GM18951 (cell line): ENCODE measurements at regions not wholly inside any gene's neighbourhood (a gene's known extent, or its start where the extent isn't known, plus 50 kb on each side); places are given as distances from the start of the nearest gene placed in this dataset.

ENCODE experiments used
- POLR2A ChIP-seq: IDR thresholded peaks from 4 replicates; pipeline ENCODE4 v1.6.1; 2011; ENCODE audit warnings: mild to moderate bottlenecking; ENCODE audit not compliant: insufficient read length, insufficient read depth; ENCODE audit errors: extremely low read depth
- in situ Hi-C: fragments of 300-500 bp; cut with MboI; formaldehyde crosslinking; loops from one replicate; pipeline ENCODE4 v1.12.0; 2022; ENCODE audit warnings: low sequenced_read_pairs, mixed read lengths, inconsistent platforms; ENCODE audit not compliant: unreplicated experiment

DNA sequence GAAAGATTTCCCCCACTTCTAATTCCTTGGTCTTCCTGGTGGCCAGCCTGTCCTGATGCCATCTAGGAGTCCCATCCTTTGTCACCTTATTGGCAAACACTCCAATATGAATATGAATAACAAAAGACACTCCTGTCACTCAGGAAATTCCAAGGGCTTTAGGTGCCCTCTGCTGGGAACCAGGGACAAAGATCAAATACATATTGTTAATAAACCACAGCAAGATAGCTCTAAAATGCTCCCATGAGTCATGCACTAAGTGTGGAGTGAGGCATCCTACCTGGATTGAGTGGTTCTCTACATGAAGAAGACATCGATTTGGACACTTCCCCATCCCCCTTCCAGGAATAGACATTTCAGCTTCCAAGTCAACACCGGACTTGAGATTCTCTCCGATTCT, 823.6 kb downstream of the TBC1D22A start:
- no peak for TF ChIP-seq POLR2A
- in situ Hi-C loops = no loop called here

DNA sequence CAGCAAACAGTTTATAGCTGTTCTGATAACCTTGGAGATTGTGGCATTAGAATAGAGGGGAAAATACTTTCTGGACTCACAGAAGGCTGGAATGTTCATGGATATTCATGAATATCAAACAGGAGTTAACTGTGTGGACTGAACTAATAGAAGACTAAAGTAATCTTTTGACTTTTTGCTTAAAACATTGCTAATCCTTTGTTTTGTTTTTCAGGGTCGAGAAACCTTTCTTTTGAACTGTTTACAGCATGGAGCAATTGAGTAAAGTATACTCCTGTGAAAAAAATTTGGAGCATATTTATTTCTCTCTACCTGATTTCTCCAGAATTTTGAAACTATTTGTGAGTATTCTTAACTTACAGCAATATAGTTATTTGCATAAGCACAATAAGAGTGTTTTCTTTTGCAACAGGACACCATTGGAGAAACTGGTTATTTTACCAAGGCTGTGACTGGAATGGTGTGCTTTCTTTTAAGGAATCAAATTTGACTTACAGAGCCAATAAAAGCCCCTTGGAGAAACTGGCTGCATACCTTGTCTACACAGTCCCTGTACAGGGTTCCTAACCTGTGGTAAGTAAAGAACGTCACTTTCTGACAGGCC, 821.6 kb downstream of the TBC1D22A start:
- TF ChIP-seq POLR2A = no peak

DNA sequence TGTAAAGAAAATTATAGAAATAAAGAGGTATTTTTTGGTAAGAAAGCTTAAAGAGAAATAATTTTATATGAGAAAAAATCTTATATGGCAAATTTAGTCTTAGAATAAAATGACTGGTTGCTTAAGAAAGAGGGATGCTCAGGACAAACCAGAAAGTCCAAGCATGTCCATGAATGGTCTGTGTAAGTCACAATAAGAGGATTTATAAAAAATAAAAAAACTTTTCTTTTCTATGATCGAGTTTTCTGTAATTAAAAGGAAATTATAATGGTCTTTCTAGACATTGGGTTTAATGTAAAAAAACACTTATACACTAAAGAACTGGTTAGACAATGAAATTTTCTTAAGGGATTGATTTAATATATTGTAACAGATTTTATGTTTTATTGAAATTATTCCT, 819.6 kb downstream of the TBC1D22A start:
- in situ Hi-C loops = no loop called here
- TF ChIP-seq POLR2A = no peak

More for the DNA sequence above, 821.6 kb downstream of the TBC1D22A start:
- in situ Hi-C loops = no loop called here

DNA sequence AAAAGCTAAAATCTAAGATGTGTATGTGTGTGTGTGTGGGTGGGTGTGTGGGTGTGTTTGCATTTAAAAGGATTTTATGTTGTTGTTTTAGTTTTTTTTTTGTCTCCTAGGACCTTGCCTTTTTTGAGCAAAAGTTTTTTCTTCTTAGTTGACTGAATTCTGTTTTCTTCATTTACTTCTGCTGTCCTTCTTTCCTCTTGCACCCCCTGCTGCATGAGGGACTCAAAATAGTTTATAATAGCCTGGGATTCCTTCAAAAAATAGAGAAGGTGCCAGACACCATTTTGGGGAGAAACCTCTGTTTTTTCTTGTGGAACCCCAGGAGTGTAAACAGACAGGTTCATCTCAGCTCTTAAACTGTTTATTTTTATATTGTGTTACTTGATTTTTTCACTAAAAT, 817.7 kb downstream of the TBC1D22A start:
- in situ Hi-C loops = no loop called here
- TF ChIP-seq POLR2A = no peak

DNA sequence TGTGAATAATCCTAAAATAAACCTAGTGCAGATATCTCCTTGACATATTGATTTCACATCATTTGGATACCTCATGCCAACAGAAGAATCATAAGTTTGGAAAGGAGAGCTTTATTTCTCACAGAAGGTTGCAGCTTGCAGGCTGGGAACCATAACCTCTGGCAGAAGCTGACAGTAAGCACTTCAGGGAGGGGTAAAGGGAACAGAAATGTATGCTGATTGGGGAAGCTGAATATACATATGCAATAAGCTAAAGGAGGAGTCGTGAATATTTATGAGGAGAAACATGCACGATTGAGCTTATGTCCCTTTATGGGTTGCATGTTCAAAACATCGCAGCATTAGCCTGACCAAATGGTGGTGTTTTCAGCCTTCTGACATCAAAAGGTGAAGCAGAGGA, 814.5 kb downstream of the TBC1D22A start:
- in situ Hi-C loops = no loop called here
- no peak for TF ChIP-seq POLR2A

DNA sequence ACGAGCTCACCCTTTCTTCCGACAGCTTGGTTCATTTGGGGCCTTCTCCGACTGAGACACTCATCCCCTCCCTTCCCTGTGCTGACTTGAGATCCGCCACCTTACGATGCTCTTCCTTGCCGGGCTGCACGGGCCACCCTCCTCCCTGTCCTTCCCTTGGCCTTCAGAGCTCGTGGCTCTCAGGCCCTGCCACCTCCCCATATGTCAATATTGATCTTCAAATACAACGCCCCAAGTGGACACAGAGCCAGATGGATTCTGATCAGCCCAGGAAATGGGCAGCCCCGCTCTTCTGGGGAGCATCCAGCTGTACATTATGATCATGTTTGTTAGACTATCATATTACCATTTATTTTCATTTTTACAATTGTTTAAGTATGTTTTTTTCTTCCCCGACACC, 812.8 kb downstream of the TBC1D22A start:
- in situ Hi-C loops = no loop called here
- TF ChIP-seq POLR2A = no peak

DNA sequence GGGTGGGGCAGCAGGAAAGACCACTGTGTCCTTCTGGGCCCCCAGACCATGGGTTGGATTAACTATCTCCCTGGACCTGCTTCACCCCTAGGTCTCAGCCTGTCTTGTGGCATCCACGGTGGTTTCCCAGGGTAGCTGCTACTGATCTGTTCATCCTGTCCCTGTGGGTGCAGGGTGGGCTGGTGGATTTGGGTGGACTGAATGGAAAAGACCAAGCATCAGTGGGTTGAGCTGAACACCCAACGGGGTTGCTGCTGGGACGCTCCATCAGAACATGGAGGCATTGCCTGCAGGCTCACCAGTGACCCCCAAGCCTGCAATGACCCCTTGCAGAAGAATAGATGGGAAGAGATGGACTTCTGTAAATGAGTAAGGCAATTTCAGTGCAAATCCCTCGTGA, 812.1 kb downstream of the TBC1D22A start:
- TF ChIP-seq POLR2A = no peak
- in situ Hi-C loops = no loop called here

DNA sequence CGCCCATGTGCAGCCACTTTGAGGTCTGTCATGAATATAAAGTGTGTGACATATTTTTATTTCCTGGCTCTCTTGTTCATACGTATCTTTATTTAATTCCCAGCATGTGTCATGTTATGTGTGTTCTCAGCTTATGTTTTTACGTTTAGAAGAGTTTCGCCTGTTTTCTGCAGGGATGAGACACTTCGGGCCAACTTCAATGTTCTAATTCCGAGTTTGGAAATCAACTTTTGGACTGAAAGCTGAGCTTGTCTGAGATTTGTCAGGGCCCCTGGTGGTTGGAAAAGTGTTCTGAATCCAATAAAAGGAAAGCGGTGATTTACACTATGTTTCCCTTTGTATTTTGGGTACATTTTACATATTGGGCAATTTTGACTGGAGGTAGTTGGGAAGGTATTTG, 810.7 kb downstream of the TBC1D22A start:
- in situ Hi-C loops = no loop called here

DNA sequence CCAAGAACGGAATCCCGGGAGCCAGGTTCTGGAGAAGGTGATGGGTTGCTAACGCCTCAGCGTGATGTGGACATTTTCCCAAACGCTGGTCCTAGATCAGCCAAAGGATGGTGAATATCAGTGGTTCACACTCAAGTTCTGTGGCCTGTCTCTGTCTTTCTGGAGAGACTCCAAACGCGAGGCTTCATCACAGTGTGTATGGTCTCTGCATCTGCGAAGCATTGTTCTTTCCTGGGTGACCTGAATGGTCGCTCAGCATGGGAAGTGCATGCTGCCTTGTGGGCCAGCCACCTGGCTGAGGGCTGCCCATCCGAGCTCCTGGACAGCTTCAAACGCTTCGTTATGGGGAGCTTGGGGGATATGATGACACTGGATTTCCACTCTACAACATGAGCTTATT, 810.0 kb downstream of the TBC1D22A start:
- TF ChIP-seq POLR2A = no peak
- in situ Hi-C loops = no loop called here

More for the DNA sequence above, 810.7 kb downstream of the TBC1D22A start:
- TF ChIP-seq POLR2A = no peak

DNA sequence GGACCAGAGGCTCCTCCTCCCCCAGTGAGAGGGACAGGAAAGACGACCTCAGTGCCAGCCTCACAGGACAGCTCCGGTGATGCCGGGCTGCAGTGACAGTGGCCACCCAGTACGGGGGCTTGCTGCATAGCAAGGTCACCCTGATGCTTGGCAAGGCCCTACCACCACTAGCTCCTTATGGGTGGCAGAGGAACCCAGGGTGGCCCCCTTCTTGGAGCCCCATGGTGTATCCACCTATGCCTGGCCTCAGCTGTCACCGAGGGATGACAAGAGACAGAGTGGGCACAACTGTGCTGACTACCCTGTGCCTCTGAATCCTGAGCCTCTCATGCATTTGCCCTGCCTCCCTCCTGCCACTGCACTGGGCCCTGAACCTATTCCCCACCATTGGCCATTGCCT, 809.2 kb downstream of the TBC1D22A start:
- TF ChIP-seq POLR2A = no peak
- in situ Hi-C loops = no loop called here

DNA sequence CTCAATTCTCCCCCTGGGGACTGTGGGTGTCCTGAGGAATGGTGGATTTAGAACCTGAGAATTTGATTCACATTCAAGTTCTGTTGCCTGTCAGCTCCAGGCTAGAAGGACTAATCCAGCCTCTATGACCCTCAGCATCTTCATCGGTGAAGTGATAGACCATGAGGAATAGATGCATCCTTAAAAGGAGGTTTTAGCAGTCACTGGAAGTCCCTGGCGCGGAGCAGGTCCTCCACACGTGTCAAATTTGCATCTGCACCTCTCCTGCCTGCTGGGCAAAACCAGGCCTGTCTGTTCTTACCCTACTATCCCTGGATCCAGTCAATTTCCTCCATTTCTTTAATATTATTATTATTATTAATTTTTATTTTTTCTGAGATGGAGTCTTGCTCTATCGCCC, 808.4 kb downstream of the TBC1D22A start:
- in situ Hi-C loops = no loop called here
- TF ChIP-seq POLR2A = no peak

DNA sequence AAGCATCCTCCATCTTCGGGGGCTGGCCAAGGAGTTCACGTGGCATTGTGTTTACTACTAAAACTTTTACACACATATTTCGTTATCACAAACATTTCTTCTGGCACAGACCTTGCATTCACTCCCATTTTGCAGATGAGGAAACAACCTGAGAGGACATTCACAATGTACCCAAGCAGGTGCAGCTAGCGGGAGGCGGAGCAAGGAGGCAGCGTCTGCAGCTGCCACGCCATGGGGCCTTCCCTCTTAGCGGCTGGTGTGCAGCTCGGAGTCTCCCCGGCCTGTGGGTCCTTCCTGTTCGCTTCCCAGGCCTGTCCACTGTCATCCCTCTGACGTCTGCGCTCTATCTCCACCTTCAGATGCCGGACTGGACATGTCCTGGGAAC, 807.8 kb downstream of the TBC1D22A start:
- TF ChIP-seq POLR2A = no peak
- in situ Hi-C loops = no loop called here

DNA sequence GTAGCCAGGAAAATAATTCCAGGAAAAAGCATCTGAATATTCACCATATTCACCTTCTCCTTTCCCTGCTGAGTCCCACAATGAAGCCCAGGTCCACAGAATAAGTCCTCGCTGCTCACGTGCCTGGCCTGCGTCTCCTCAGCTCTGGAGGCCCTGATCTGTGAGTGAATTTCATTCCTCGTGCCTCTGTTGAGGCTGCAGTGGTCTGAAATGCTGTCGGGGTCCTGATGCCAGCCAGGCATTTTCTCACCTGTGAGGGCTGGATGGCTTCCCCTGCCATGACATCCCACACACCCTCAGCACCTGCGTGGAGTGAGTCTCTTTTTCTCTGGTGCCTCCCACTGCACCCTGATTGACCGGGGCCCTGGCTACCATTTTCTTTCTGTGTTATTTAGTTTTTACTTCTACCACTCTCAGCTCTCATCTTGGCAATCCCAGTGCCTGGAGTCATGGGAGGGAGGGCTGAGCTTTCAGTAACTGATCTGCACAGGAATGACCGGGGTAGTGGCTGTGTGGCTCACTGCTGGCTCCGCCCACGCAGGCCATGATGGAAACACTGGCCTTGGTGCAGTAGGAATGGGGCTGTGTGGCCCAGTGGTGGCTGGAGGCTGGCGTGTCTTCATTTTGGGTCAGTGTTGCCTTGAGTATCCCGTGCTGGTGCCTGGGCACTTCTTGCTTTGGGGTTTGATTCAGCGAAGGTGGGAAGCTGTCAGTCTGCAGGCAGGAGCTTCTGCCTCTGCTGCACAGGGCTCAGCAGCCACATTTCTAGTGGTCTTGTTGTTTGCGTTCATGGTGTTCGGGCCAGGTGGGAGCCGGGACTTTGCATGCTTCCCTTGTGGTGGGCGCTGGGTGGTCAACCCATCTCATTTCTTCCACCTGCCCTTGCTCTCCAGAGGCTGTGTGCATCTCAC, 807.2 kb downstream of the TBC1D22A start:
- in situ Hi-C loops = no loop called here
- no peak for TF ChIP-seq POLR2A

DNA sequence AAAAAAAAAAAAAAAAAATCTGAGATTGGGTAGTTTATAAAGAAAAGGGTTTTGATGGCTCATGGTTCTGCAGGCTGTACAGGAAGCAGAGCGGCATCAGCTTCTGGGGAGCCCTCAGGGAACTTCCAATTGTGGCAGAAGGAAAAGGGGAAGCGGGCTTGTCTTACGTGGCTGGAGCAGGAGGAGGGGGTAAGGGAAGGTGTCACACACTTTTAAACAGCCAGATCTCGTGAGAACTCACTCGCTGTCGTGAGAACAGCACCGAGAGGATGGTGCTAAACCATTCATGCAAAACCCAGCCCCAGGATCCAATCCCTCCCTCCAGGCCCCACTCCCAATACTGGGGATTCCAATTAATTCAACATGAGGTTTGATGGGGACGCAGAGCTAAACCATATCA, 806.2 kb downstream of the TBC1D22A start:
- TF ChIP-seq POLR2A = no peak
- in situ Hi-C loops = no loop called here

DNA sequence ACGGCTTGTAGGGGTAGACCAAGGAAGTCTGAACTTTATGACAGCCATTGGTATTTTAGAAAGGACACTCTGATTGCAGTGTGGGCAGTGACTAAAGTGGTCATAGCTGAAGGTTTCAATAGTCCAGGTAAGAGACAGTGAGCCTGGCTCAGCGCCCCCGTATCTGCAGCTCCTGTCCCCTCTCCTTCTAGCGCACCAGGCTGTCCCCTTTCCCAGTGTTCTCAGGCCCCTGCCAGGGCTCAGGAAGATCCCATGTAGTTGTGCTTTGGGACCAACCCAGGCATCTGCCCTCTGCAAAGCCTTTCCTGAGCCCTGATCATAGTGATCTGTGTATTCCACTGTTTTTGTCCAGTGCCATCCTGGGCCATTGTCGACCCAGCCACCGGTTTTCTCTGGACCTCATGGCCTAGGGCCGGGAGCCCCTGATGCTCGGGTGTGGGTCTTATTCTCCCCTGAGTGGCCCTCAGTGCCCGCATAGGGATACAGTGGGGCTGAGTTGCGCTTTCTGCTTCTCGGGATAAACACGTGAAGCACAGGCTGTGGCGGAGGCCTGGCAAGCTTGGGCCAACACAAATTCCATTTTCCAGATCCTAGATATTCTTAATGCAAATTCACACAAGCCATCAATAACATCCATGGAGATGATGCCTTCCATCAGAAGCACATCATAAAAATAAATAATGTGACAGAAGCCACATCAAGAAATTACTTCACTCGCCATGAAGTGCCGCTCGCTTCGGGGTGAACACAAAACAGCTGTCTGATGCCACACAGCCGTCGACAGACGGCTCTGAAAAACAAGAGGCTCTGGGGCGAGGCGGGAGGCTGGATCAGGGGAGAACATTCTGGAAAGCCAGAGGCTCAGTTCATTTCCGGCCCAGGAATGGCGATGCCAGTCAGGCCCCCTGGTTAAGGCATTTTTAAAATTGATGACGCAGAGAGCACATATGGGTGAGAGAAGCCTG, 805.0 kb downstream of the TBC1D22A start:
- in situ Hi-C loops = no loop called here
- TF ChIP-seq POLR2A = no peak
